ENCODE measurements at regions not wholly inside any gene's neighbourhood (a gene's known extent, or its start where the extent isn't known, plus 50 kb on each side); places are given as distances from the start of the nearest gene placed in this dataset.

DNA sequence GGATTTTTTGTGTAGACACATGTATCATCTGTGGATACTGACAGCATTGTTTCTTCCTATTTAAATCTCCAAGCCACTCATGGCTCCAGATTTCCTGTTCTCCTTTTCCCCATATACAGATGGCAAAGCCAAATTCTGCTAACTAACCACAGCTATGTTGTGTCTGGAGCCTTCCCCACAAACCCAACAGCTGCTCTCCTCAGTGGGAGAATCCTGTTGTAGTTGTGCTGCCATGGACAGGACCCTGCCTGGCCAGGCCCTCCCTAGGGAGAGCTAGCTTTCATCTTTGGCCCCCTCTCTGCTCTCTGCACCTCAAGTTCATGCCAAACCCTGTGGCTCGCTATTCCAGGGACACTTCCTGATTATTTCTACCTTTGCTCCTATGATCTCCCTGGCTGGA lies 106.4 kb upstream of the CCDC90B start:
- no peak for TF ChIP-seq EZH2 (IDR thresholded peaks at IDR 0.05; ENCODE audit: insufficient read depth, poor library complexity, severe bottlenecking)
- no peak for TF ChIP-seq EZH2phosphoT487 (IDR thresholded peaks at IDR 0.05; ENCODE audit: insufficient read depth, low read depth)
